Brain microvascular endothelial cell (primary cell): ENCODE measurements at regions not wholly inside any gene's neighbourhood (a gene's known extent, or its start where the extent isn't known, plus 50 kb on each side); places are given as distances from the start of the nearest gene placed in this dataset.

Experiments
- DNase-seq: peaks from one replicate; pipeline ENCODE4 v3.0.0-alpha.2; 2020
- H3K27ac ChIP-seq: fragments of 250-450 bp; sonication (Bioruptor Pico); 2 replicates; pipeline ENCODE4 v1.5.1; 2020; ENCODE audit warnings: mild to moderate bottlenecking, moderate library complexity
- H3K27me3 ChIP-seq: fragments of 250-450 bp; sonication (Bioruptor Pico); replicated peaks from 2 replicates; pipeline ENCODE4 v1.5.1; 2020; ENCODE audit warnings: mild to moderate bottlenecking
- H3K36me3 ChIP-seq: fragments of 250-450 bp; sonication (Bioruptor Pico); replicated peaks from 2 replicates; pipeline ENCODE4 v1.5.1; 2020; ENCODE audit warnings: mild to moderate bottlenecking
- H3K4me3 ChIP-seq: 2 replicates; pipeline ENCODE4 v1.5.1; 2011; ENCODE audit warnings: low read depth, mild to moderate bottlenecking, control low read depth, low read length, moderate library complexity
- CTCF ChIP-seq: IDR thresholded peaks from 2 replicates; pipeline ENCODE4 v1.5.1; 2011; ENCODE audit warnings: low read depth, mild to moderate bottlenecking, moderate library complexity, low read length, control low read depth, inconsistent platforms; ENCODE audit errors: missing control alignments
- in situ Hi-C: cut with HindIII; loops from 2 replicates; pipeline ENCODE4 v1.10.0; 2017; ENCODE audit warnings: low sequenced_read_pairs, low pct_ligation_motif_present

- Histone ChIP-seq H3K27ac (no peak overlapping the region), H3K4me3 (no peak overlapping the region), H3K27me3 (no peaks in the 10 kb centered on the region), H3K36me3 (no peaks in the 10 kb centered on the region)
- DNase-seq, result no peak
- TF ChIP-seq CTCF, result no peak
- in situ Hi-C loops, result no loop called here
Observed at GRCh38 chr3:124632566-124633140, 97.6 kb upstream of the UMPS start.

- H3K36me3 ChIP-seq, result no peaks in the 10 kb centered on the region
- H3K4me3 ChIP-seq, result no peak overlapping the region
- H3K27ac ChIP-seq, result no peak overlapping the region
- H3K27me3 ChIP-seq, result no peaks in the 10 kb centered on the region
- no peak for TF ChIP-seq CTCF
- no peak for DNase-seq
- in situ Hi-C loops, result no loop called here
Observed at GRCh38 chr3:124633524-124633923, 96.7 kb upstream of the UMPS start.

GRCh38 chr3:124634210-124635168 lies 95.8 kb upstream of the UMPS start:
- H3K27me3 ChIP-seq, result no peaks in the 10 kb centered on the region
- TF ChIP-seq CTCF, result no peak
- no peaks in the 10 kb centered on the region for H3K36me3 ChIP-seq
- in situ Hi-C loops, result no loop called here
- no peak overlapping the region for H3K27ac ChIP-seq
- no peak for DNase-seq
- H3K4me3 ChIP-seq, result no peak overlapping the region

- in situ Hi-C loops, result no loop called here
Observed at GRCh38 chr3:124635169-124635539, 95.1 kb upstream of the UMPS start.

GRCh38 chr3:124636101-124636862 lies 94.0 kb upstream of the UMPS start:
- H3K4me3 ChIP-seq, result no peak overlapping the region
- H3K36me3 ChIP-seq, result no peaks in the 10 kb centered on the region
- no peaks in the 10 kb centered on the region for H3K27me3 ChIP-seq
- no peak for DNase-seq
- TF ChIP-seq CTCF, result no peak
- in situ Hi-C loops, result no loop called here
- H3K27ac ChIP-seq, result no peak overlapping the region

More at GRCh38 chr3:124635169-124635539, 95.1 kb upstream of the UMPS start:
- Histone ChIP-seq H3K36me3 (no peaks in the 10 kb centered on the region), H3K4me3 (no peak overlapping the region), H3K27me3 (no peaks in the 10 kb centered on the region), H3K27ac (no peak overlapping the region)
- DNase-seq, result no peak
- no peak for TF ChIP-seq CTCF
